NCI-H82 treated with DMSO at 0.1 percent for 48 hours (cell line): ENCODE measurements at regions not wholly inside any gene's neighbourhood (a gene's known extent, or its start where the extent isn't known, plus 50 kb on each side); places are given as distances from the start of the nearest gene placed in this dataset.
A peak's percentile ranks its signal among the peaks of the same experiment; 100 is the strongest.

Source experiments
- DNase-seq: peaks from one replicate; lab custom pipeline; 2025; ENCODE audit not compliant: unreplicated experiment; lab: John Stamatoyannopoulos, UW

GRCh38 chr14:32020882-32021281 lies 56.2 kb upstream of the ARHGAP5 start:
- no peak for DNase-seq

GRCh38 chr14:32021341-32021740 lies 55.8 kb upstream of the ARHGAP5 start:
- DNase-seq = peak; percentile 29

GRCh38 chr14:32022525-32022924 lies 54.6 kb upstream of the ARHGAP5 start:
- no peak for DNase-seq

- DNase-seq = no peak
Observed at GRCh38 chr14:32022938-32023466, 54.1 kb upstream of the ARHGAP5 start.

GRCh38 chr14:32023540-32023939 lies 53.6 kb upstream of the ARHGAP5 start:
- DNase-seq = no peak

- no peak for DNase-seq
Observed at GRCh38 chr14:32027255-32027939, 49.7 kb upstream of the ARHGAP5 start.
